ENCODE measurements at regions not wholly inside any gene's neighbourhood (a gene's known extent, or its start where the extent isn't known, plus 50 kb on each side); places are given as distances from the start of the nearest gene placed in this dataset.

DNA sequence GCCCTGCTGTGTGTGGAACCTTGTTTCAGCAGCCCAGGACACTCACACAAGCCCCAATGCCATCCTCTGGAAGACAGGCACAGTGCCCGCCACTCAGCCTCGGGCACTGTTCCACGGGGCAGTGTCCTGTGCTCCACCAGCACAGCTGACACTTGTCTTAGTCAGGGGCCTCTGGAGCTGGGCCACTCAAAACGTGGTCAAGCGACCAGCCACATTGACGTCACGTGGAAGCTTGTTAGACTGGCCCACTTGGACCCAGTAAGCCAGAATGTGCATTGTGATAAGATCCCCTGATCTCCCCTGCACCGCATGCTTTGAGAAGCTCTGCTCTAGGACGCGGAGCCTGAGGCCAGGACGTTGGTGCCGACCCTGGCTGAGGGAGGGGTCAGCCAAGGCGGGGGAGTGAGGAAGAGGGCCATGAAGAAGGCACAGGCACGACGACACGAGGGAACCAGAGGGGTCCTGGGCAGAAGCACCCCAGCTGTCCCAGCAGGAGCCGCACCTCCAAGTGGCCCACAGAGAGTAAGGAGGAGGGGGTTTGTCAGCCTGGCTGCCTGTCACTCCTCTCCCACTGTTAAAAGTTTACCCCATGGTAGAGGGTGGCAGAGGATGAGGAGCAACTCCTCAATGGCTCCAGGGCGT, 64.6 kb downstream of the LINC01488 start:
- Mint-ChIP-seq H3K27ac (no peak overlapping the region), H3K36me3 (ENCODE audit: low read depth) (peaks cover 19% of the 10 kb centered on the region), H3K4me1 (ENCODE audit: low read depth) (peaks cover 20% of the 10 kb centered on the region), H3K27me3 (ENCODE audit: insufficient read depth) (peaks cover 16% of the 10 kb centered on the region), H3K9me3 (peaks cover 24% of the 10 kb centered on the region), H3K4me3 (no peak overlapping the region)
- no peak for DNase-seq
- no peak for TF ChIP-seq CTCF (IDR thresholded peaks at IDR 0.05)

DNA sequence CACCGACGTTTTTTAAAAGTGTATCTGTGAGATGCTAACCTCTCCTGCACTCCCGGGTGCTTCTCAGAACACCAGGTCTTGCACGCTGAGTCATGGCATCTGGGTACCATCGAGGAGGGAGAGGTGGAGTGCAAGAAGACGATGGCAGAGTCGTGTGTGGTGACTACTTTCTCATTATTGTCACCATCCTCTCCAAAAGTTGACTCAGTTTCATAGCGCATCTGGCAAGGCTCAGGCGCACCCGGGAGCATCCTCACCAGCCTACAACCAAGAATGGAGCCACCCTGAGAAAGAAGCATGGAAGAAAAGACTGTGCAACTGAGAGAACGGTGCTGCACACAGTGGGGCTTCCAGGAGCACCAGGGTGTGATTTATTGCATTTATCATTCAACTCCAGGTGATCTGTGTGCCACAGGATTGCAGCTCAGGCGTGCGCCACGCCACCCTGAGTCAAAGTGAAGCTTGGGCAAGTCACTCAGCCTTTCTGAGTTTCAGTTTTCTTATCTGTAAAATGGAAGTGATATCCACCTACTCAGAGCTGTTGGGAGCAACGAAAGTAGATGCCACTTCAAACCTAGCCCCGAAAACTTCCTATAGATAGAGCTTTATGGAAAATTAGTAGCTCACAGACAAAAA, 65.4 kb downstream of the LINC01488 start:
- no peak for DNase-seq
- Mint-ChIP-seq H3K4me3 (no peak overlapping the region), H3K36me3 (ENCODE audit: low read depth) (peaks cover 24% of the 10 kb centered on the region), H3K9me3 (peaks cover 30% of the 10 kb centered on the region), H3K27me3 (ENCODE audit: insufficient read depth) (peaks cover 16% of the 10 kb centered on the region; the same call in 1 of the 2 replicates), H3K4me1 (ENCODE audit: low read depth) (peaks cover 12% of the 10 kb centered on the region), H3K27ac (no peak overlapping the region)
- TF ChIP-seq CTCF (IDR thresholded peaks at IDR 0.05) = no peak

GRCh38 chr11:69550846-69551245, 69.4 kb downstream of the LINC01488 start:
- Mint-ChIP-seq H3K4me3 (no peak overlapping the region), H3K27ac (no peak overlapping the region), H3K36me3 (ENCODE audit: low read depth) (peaks cover 29% of the 10 kb centered on the region), H3K4me1 (ENCODE audit: low read depth) (peaks cover 5% of the 10 kb centered on the region; the same call in 1 of the 2 replicates), H3K9me3 (peaks cover 34% of the 10 kb centered on the region), H3K27me3 (ENCODE audit: insufficient read depth) (peaks cover 8% of the 10 kb centered on the region; the same call in 1 of the 2 replicates)
- no peak for TF ChIP-seq CTCF (IDR thresholded peaks at IDR 0.05)
- no peak for DNase-seq

GRCh38 chr11:69551963-69552362, 70.5 kb downstream of the LINC01488 start:
- TF ChIP-seq CTCF (IDR thresholded peaks at IDR 0.05) = no peak
- Mint-ChIP-seq H3K27ac (no peak overlapping the region), H3K4me3 (no peak overlapping the region), H3K27me3 (ENCODE audit: insufficient read depth) (no peaks in the 10 kb centered on the region), H3K9me3 (peaks cover 34% of the 10 kb centered on the region), H3K4me1 (ENCODE audit: low read depth) (peaks cover 5% of the 10 kb centered on the region; the same call in 1 of the 2 replicates), H3K36me3 (ENCODE audit: low read depth) (peaks cover 29% of the 10 kb centered on the region)
- DNase-seq = no peak

DNA sequence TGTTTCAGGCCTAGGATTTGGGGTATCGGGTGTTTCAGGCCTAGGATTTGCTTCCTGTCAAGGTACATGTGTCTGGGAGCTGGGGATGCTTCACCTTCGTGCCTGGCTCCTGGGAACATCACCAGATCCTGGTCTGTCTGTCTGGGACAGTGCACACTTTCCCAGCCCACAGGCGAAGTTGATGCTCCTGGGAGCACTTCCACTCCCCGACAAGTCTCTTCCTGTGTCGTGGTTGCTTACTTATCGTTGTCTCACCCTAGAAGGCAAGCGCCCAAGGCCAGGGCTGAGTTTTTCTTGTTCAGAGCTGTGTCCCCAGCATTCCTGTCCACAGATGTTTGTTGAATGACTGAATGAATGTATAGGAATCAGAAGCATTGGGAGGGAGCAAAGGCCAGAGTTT, 71.5 kb downstream of the LINC01488 start:
- Mint-ChIP-seq H3K36me3 (ENCODE audit: low read depth) (peaks cover 29% of the 10 kb centered on the region), H3K9me3 (peaks cover 34% of the 10 kb centered on the region), H3K4me1 (ENCODE audit: low read depth) (peaks cover 5% of the 10 kb centered on the region; the same call in 1 of the 2 replicates), H3K27ac (no peak overlapping the region), H3K4me3 (no peak overlapping the region), H3K27me3 (ENCODE audit: insufficient read depth) (no peaks in the 10 kb centered on the region)
- no peak for TF ChIP-seq CTCF (IDR thresholded peaks at IDR 0.05)
- DNase-seq = no peak

Data from HFFc6 (cell line).